Fibroblast of lung (primary cell): ENCODE measurements at regions not wholly inside any gene's neighbourhood (a gene's known extent, or its start where the extent isn't known, plus 50 kb on each side); places are given as distances from the start of the nearest gene placed in this dataset.

Experiments
- DNase-seq, 2 donors: peaks; one replicate each; pipeline versions ENCODE4 v3.0.0 to v3.0.0-alpha.2; 2010; ENCODE audit warnings: low read depth in 2 of 2
- H2AFZ ChIP-seq: 2 replicates; pipeline ENCODE4 v1.5.1; 2012; ENCODE audit warnings: low read length, control low read depth, inconsistent platforms
- H3K27ac ChIP-seq: 2 replicates; pipeline ENCODE4 v1.5.1; 2011; ENCODE audit warnings: low read length, control low read depth; ENCODE audit not compliant: insufficient read depth
- H3K27me3 ChIP-seq: 2 replicates; pipeline ENCODE4 v1.5.1; 2011; ENCODE audit warnings: mild to moderate bottlenecking, low read length; ENCODE audit not compliant: control insufficient read depth, insufficient read depth
- H3K36me3 ChIP-seq: 2 replicates; pipeline ENCODE4 v1.5.1; 2011; ENCODE audit warnings: low read length; ENCODE audit not compliant: control insufficient read depth, insufficient read depth
- H3K4me1 ChIP-seq: 2 replicates; pipeline ENCODE4 v1.5.1; 2011; ENCODE audit warnings: low read length; ENCODE audit not compliant: control insufficient read depth, insufficient read depth; ENCODE audit errors: extremely low read depth
- H3K4me2 ChIP-seq: 2 replicates; pipeline ENCODE4 v1.5.1; 2011; ENCODE audit warnings: low read length, control low read depth; ENCODE audit not compliant: insufficient read depth; ENCODE audit errors: extremely low read depth
- H3K4me3 ChIP-seq, 4 experiments: fragments of 200-600 bp in 1 of 4; sonication (generic) in 1 of 4; replicated peaks in 1 of 4; 2 replicates each; pipeline ENCODE4 v1.5.1; 2011 to 2016; ENCODE audit warnings: low read length in 4 of 4, low read depth in 3 of 4, mild to moderate bottlenecking in 3 of 4, control low read depth in 2 of 4, inconsistent platforms in 1 of 4, mixed read lengths in 1 of 4; ENCODE audit not compliant: insufficient read depth in 1 of 4; ENCODE audit errors: control extremely low read depth in 1 of 4
- H3K79me2 ChIP-seq: 2 replicates; pipeline ENCODE4 v1.5.1; 2012; ENCODE audit warnings: mild to moderate bottlenecking, low read length, inconsistent platforms; ENCODE audit not compliant: control insufficient read depth, insufficient read depth
- H3K9ac ChIP-seq: 2 replicates; pipeline ENCODE4 v1.5.1; 2011; ENCODE audit warnings: mild to moderate bottlenecking, low read length, control low read depth; ENCODE audit not compliant: insufficient read depth
- H3K9me3 ChIP-seq: 2 replicates; pipeline ENCODE4 v1.5.1; 2012; ENCODE audit warnings: low read depth, low read length; ENCODE audit not compliant: control insufficient read depth, insufficient read depth
- H4K20me1 ChIP-seq: 2 replicates; pipeline ENCODE4 v1.5.1; 2011; ENCODE audit warnings: low read length; ENCODE audit not compliant: control insufficient read depth, insufficient read depth; ENCODE audit errors: extremely low read depth
- EZH2 ChIP-seq: IDR thresholded peaks from 2 replicates; pipeline ENCODE4 v1.5.1; 2012; ENCODE audit warnings: low read length, control low read depth, mild to moderate bottlenecking; ENCODE audit errors: missing control alignments
- TF ChIP-seq, protein P1 (sequence below), 2 donors: IDR thresholded peaks in 1 of 2; conservative IDR thresholded peaks in 1 of 2; 1 replicate in 1 of 2; 2 replicates in 1 of 2; pipeline ENCODE4 v1.5.1; 2011 to 2012; ENCODE audit warnings: low read length in 2 of 2, control low read depth in 1 of 2, inconsistent platforms in 1 of 2, low read depth in 1 of 2, mild to moderate bottlenecking in 1 of 2

DNA sequence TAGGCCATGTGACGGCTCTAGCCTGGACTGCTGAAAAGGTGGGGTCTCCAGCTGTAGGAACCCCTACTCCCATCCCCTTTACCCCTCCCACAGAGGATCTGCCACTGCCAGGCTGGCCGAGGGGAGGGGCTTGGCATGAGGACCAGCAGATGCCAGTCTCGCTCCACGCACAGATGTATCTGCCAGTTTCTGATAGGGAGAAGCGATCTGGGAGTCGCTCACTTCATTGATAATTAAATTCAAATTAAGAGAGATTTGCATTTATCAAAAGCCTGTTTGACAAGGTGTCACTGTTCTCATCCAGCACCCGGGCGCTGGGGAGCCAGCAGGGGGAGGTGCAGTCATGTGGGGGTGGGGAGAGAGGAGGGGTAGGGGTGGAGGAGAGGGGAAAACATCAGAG is 217.6 kb upstream of the MYL2 start:
- Histone ChIP-seq H3K9me3 (no peaks in the 10 kb centered on the region), H3K9ac (no peak overlapping the region), H3K4me2 (no peak overlapping the region), H3K4me1 (no peaks in the 10 kb centered on the region), H3K79me2 (no peaks in the 10 kb centered on the region), H4K20me1 (no peaks in the 10 kb centered on the region), H3K27me3 (no peaks in the 10 kb centered on the region), H2AFZ (no peak overlapping the region), H3K36me3 (no peaks in the 10 kb centered on the region), H3K4me3 (no peak overlapping the region), H3K27ac (no peak overlapping the region)
- TF ChIP-seq, protein P1, sequence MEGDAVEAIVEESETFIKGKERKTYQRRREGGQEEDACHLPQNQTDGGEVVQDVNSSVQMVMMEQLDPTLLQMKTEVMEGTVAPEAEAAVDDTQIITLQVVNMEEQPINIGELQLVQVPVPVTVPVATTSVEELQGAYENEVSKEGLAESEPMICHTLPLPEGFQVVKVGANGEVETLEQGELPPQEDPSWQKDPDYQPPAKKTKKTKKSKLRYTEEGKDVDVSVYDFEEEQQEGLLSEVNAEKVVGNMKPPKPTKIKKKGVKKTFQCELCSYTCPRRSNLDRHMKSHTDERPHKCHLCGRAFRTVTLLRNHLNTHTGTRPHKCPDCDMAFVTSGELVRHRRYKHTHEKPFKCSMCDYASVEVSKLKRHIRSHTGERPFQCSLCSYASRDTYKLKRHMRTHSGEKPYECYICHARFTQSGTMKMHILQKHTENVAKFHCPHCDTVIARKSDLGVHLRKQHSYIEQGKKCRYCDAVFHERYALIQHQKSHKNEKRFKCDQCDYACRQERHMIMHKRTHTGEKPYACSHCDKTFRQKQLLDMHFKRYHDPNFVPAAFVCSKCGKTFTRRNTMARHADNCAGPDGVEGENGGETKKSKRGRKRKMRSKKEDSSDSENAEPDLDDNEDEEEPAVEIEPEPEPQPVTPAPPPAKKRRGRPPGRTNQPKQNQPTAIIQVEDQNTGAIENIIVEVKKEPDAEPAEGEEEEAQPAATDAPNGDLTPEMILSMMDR (conservative IDR thresholded peaks at IDR 0.05 in 1 of 2, IDR thresholded peaks at IDR 0.05 in 1 of 2; ENCODE audit: low read depth in 1 of 2, low read length in 2 of 2) = no peak
- no peak for DNase-seq

GRCh38 chr12:111135293-111135832 is 215.0 kb upstream of the MYL2 start:
- H3K9me3 ChIP-seq = no peaks in the 10 kb centered on the region
- no peak for TF ChIP-seq EZH2
- TF ChIP-seq, protein P1 (conservative IDR thresholded peaks at IDR 0.05 in 1 of 2, IDR thresholded peaks at IDR 0.05 in 1 of 2; ENCODE audit: low read depth in 1 of 2, low read length in 2 of 2) = no peak
- no peak overlapping the region for H3K4me3 ChIP-seq
- no peaks in the 10 kb centered on the region for H3K27me3 ChIP-seq
- H3K4me2 ChIP-seq = no peak overlapping the region
- no peak overlapping the region for H3K9ac ChIP-seq
- no peaks in the 10 kb centered on the region for H3K79me2 ChIP-seq
- DNase-seq = no peak
- no peak overlapping the region for H3K27ac ChIP-seq
- H3K4me1 ChIP-seq = no peaks in the 10 kb centered on the region
- no peaks in the 10 kb centered on the region for H3K36me3 ChIP-seq
- H2AFZ ChIP-seq = no peak overlapping the region
- no peaks in the 10 kb centered on the region for H4K20me1 ChIP-seq

- no peak overlapping the region for H3K9ac ChIP-seq
- H3K4me1 ChIP-seq = no peaks in the 10 kb centered on the region
- no peaks in the 10 kb centered on the region for H3K36me3 ChIP-seq
- H3K79me2 ChIP-seq = no peaks in the 10 kb centered on the region
- H2AFZ ChIP-seq = no peak overlapping the region
- no peaks in the 10 kb centered on the region for H4K20me1 ChIP-seq
- H3K27ac ChIP-seq = no peak overlapping the region
- no peak for DNase-seq
- no peaks in the 10 kb centered on the region for H3K9me3 ChIP-seq
- TF ChIP-seq, protein P1 (conservative IDR thresholded peaks at IDR 0.05 in 1 of 2, IDR thresholded peaks at IDR 0.05 in 1 of 2; ENCODE audit: low read depth in 1 of 2, low read length in 2 of 2) = no peak
- TF ChIP-seq EZH2 = no peak
- H3K4me3 ChIP-seq = no peak overlapping the region
- no peaks in the 10 kb centered on the region for H3K27me3 ChIP-seq
- H3K4me2 ChIP-seq = no peak overlapping the region
Measured at GRCh38 chr12:111130336-111130735, 210.0 kb upstream of the MYL2 start.
